Progenitor cell of endocrine pancreas (in vitro differentiated cells): ENCODE measurements at regions not wholly inside any gene's neighbourhood (a gene's known extent, or its start where the extent isn't known, plus 50 kb on each side); places are given as distances from the start of the nearest gene placed in this dataset.

Experiments used
- DNase-seq: peaks from one replicate; pipeline ENCODE4 v3.0.0; 2021; ENCODE audit warnings: low spot score; ENCODE audit not compliant: unreplicated experiment
- H3K27ac Mint-ChIP-seq: 2 replicates; pipeline ENCODE4 v1.8.0; 2021; ENCODE audit warnings: mild to moderate bottlenecking, moderate library complexity, mixed read lengths
- H3K27me3 Mint-ChIP-seq: 2 replicates; pipeline ENCODE4 v1.8.0; 2021; ENCODE audit warnings: mixed read lengths
- H3K36me3 Mint-ChIP-seq: 2 replicates; pipeline ENCODE4 v1.8.0; 2022; ENCODE audit warnings: mixed read lengths; ENCODE audit not compliant: insufficient read depth
- H3K4me1 Mint-ChIP-seq: 2 replicates; pipeline ENCODE4 v1.8.0; 2021; ENCODE audit warnings: low read depth, mixed read lengths
- H3K4me3 Mint-ChIP-seq: 2 replicates; pipeline ENCODE4 v1.8.0; 2021; ENCODE audit warnings: low read depth, mild to moderate bottlenecking, moderate library complexity, mixed read lengths
- H3K9me3 Mint-ChIP-seq: 2 replicates; pipeline ENCODE4 v1.8.0; 2021; ENCODE audit warnings: low read depth, mixed read lengths
- TF ChIP-seq, protein P1 (sequence below): fragments of 200-600 bp; sonication (generic); IDR thresholded peaks from one replicate; pipeline ENCODE4 v1.5.0; 2021; ENCODE audit warnings: antibody characterized with exemption, mild to moderate bottlenecking; ENCODE audit not compliant: unreplicated experiment

DNA sequence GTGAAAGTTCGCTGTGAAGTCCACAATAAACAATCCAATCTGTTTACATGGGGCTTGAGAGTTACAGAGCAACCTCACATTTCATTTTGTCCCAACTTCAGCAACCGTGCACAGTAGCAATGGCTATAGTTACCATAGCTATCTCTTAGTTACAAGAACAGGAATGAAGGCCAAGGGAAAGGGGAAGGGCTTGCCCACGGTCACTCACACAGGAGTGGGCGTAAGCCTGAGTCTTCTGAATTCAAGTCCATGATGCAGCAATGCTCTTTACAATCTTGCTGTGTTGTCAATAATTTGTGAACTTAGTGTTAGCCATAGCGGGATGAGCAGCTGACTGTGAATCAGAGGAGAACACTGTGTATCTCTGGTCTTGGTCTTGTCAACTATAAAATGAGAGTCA lies 102.9 kb downstream of the ADAMTS15 start:
- Mint-ChIP-seq H3K4me3 (no peak overlapping the region), H3K36me3 (no peaks in the 10 kb centered on the region), H3K9me3 (no peaks in the 10 kb centered on the region), H3K27ac (no peak overlapping the region), H3K4me1 (peaks cover 10% of the 10 kb centered on the region), H3K27me3 (no peaks in the 10 kb centered on the region)
- no peak for DNase-seq
- TF ChIP-seq, protein P1, sequence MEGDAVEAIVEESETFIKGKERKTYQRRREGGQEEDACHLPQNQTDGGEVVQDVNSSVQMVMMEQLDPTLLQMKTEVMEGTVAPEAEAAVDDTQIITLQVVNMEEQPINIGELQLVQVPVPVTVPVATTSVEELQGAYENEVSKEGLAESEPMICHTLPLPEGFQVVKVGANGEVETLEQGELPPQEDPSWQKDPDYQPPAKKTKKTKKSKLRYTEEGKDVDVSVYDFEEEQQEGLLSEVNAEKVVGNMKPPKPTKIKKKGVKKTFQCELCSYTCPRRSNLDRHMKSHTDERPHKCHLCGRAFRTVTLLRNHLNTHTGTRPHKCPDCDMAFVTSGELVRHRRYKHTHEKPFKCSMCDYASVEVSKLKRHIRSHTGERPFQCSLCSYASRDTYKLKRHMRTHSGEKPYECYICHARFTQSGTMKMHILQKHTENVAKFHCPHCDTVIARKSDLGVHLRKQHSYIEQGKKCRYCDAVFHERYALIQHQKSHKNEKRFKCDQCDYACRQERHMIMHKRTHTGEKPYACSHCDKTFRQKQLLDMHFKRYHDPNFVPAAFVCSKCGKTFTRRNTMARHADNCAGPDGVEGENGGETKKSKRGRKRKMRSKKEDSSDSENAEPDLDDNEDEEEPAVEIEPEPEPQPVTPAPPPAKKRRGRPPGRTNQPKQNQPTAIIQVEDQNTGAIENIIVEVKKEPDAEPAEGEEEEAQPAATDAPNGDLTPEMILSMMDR = no peak

DNA sequence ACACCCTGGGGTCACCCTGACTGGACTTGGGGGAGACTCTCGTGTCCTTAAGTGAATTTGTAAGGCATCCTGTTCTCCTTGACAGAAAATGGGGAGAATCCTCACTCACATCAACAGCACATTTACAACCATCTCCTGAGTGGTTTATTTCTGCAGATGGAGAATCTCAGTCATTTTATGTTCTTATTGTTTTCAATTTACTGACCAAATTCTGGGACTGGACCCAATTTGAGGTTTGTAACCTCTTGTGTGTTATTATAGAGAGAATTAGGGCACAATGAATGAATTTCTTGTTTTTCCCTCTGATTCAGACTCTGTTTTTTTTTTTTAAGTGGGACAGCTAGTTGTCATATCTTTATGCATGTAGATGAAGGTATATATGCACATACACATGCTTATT lies 104.9 kb downstream of the ADAMTS15 start:
- H3K4me1 Mint-ChIP-seq = peaks cover 7% of the 10 kb centered on the region
- TF ChIP-seq, protein P1 = no peak
- no peaks in the 10 kb centered on the region for H3K9me3 Mint-ChIP-seq
- no peaks in the 10 kb centered on the region for H3K27me3 Mint-ChIP-seq
- no peak overlapping the region for H3K4me3 Mint-ChIP-seq
- H3K36me3 Mint-ChIP-seq = no peaks in the 10 kb centered on the region
- no peak overlapping the region for H3K27ac Mint-ChIP-seq
- DNase-seq = no peak

DNA sequence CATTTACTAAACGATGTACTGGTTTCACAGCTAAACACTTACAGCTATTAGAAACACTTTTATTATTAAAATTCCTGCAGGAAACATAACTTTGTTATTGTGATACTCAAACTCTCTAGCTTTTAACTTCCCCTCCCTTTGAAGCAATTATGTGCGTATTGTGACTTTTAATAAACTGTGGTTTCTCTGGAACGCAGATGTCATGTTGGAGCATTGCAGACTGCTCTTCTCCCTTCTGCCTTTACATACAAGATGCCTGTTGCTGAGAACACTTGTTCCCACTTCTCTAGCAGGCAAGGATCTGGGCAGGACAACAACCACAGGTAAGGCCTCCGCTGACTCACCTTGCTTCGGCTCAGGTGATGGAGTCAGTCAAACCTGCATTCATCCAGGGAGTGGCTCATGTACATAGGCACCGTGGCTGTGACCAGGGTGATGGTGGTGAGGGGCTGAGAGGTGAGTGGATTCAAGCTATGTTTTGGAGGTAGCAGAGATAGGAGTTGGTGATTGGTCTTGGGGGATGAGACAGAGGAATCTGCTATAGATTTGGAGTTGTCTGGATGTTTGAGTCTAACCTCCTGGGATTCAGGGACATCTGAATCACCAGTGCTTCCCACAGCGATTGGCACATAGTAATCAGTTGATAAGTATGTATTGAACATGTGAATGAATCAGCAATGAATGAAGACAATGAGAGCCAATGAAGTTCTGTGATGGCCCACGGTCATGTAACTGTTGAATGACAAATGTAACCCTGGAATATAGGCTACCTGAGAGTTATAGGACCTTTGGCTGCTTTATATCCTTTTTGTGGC lies 106.0 kb downstream of the ADAMTS15 start:
- DNase-seq = no peak
- H3K36me3 Mint-ChIP-seq = no peaks in the 10 kb centered on the region
- no peak overlapping the region for H3K27ac Mint-ChIP-seq
- TF ChIP-seq, protein P1 = no peak
- H3K4me3 Mint-ChIP-seq = no peak overlapping the region
- H3K4me1 Mint-ChIP-seq = peaks cover 7% of the 10 kb centered on the region
- peaks cover 3% of the 10 kb centered on the region for H3K9me3 Mint-ChIP-seq
- no peaks in the 10 kb centered on the region for H3K27me3 Mint-ChIP-seq

DNA sequence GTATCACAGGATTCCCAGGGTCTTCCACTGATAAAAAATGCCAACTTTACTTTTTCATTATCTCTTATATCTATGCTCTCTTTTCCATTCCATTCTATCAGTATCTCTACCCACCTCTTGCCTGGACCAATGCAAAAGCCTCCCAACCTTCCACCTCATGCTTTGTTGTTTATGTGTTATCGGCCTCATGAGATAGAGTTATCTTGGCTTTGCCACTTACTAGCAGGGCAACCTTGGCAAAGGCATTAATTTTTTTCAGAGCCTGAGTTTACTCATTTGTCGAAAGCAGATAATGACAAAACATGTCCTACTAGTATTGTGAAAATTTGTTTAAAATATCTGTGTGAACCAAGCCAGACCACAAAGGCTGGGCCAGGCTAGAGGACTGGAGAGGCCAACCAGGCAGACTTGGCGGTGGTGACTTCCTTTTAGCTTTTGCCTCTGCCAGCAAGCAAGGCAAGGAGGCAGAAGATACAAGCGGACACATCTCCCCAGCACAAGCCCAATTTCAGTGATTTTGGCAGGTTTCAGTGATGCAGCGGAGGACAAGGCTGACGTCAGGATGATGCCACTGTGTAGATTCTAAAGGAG lies 106.9 kb downstream of the ADAMTS15 start:
- TF ChIP-seq, protein P1 = no peak
- no peaks in the 10 kb centered on the region for H3K36me3 Mint-ChIP-seq
- H3K4me3 Mint-ChIP-seq = no peak overlapping the region
- no peak overlapping the region for H3K27ac Mint-ChIP-seq
- peaks cover 9% of the 10 kb centered on the region for H3K4me1 Mint-ChIP-seq
- DNase-seq = no peak
- H3K9me3 Mint-ChIP-seq = peaks cover 3% of the 10 kb centered on the region
- no peaks in the 10 kb centered on the region for H3K27me3 Mint-ChIP-seq

DNA sequence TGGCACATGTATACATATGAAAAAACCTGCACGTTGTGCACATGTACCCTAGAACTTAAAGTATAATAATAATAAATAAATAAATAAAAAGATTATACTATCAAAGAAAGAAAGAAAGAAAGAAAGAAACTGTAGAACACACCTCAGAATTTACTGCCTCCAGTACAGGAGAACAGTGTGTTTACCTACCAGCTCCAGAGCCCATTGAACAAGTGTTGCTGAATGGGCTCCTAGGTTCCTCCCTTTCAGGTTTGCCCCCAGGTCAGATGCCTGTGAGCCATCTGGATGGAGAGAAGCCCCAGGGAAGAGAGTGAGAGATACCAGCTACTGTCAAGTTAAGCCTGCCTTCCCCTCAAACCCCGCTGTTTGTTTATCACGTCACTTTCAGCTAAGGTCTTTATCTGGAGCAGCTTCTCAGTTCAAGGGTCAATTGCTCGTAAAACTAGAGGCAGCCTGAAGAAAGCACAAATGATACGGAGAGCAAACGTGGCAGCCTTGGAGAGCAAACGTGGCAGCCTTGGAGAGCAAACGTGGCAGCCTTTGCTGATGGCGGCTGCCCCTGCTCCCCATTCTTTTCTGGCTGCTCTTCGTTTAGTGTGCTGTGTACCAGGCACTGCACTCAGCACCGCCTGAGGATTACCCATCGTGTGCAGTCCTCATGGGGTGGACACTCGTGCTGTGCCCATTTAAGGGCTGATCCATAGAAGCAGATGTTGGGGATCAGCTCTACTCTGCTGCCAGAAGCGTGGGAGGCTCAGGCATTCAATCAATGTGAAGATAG lies 111.7 kb downstream of the ADAMTS15 start:
- Mint-ChIP-seq H3K4me3 (no peak overlapping the region), H3K36me3 (no peaks in the 10 kb centered on the region), H3K4me1 (peaks cover 3% of the 10 kb centered on the region), H3K9me3 (peaks cover 3% of the 10 kb centered on the region), H3K27ac (no peak overlapping the region), H3K27me3 (no peaks in the 10 kb centered on the region)
- DNase-seq = no peak
- TF ChIP-seq, protein P1 = no peak
